HEK293T (cell line): ENCODE measurements at regions not wholly inside any gene's neighbourhood (a gene's known extent, or its start where the extent isn't known, plus 50 kb on each side); places are given as distances from the start of the nearest gene placed in this dataset.

ENCODE experiments used
- ARNT ChIP-seq: fragments of 450-650 bp; IDR thresholded peaks from 2 replicates; pipeline ENCODE4 v1.6.1; 2017; ENCODE audit warnings: mild to moderate bottlenecking
- CTBP1 ChIP-seq: fragments of 450-650 bp; IDR thresholded peaks from 2 replicates; pipeline ENCODE4 v1.6.1; 2016; ENCODE audit warnings: borderline replicate concordance
- ELF4 ChIP-seq: fragments of 450-650 bp; IDR thresholded peaks from 2 replicates; pipeline ENCODE4 v1.6.1; 2017; ENCODE audit warnings: antibody characterized with exemption
- FOXA1 ChIP-seq: fragments of 450-650 bp; IDR thresholded peaks from 2 replicates; pipeline ENCODE4 v1.6.1; 2016; ENCODE audit warnings: mild to moderate bottlenecking
- FOXK2 ChIP-seq: fragments of 450-650 bp; IDR thresholded peaks from 2 replicates; pipeline ENCODE4 v1.6.1; 2016; ENCODE audit warnings: mild to moderate bottlenecking
- FOXM1 ChIP-seq: fragments of 450-650 bp; IDR thresholded peaks from 2 replicates; pipeline ENCODE4 v1.6.1; 2017; ENCODE audit warnings: mild to moderate bottlenecking, borderline replicate concordance
- HDGF ChIP-seq: fragments of 450-650 bp; IDR thresholded peaks from 2 replicates; pipeline ENCODE4 v1.6.1; 2017; ENCODE audit warnings: antibody characterized with exemption, borderline replicate concordance
- LEF1 ChIP-seq: fragments of 450-650 bp; IDR thresholded peaks from 2 replicates; pipeline ENCODE4 v1.6.1; 2017; ENCODE audit warnings: mild to moderate bottlenecking, borderline replicate concordance
- SP1 ChIP-seq: fragments of 450-650 bp; IDR thresholded peaks from 2 replicates; pipeline ENCODE4 v1.6.1; 2017
- TARDBP ChIP-seq: fragments of 450-650 bp; IDR thresholded peaks from 2 replicates; pipeline ENCODE4 v1.6.1; 2016

DNA sequence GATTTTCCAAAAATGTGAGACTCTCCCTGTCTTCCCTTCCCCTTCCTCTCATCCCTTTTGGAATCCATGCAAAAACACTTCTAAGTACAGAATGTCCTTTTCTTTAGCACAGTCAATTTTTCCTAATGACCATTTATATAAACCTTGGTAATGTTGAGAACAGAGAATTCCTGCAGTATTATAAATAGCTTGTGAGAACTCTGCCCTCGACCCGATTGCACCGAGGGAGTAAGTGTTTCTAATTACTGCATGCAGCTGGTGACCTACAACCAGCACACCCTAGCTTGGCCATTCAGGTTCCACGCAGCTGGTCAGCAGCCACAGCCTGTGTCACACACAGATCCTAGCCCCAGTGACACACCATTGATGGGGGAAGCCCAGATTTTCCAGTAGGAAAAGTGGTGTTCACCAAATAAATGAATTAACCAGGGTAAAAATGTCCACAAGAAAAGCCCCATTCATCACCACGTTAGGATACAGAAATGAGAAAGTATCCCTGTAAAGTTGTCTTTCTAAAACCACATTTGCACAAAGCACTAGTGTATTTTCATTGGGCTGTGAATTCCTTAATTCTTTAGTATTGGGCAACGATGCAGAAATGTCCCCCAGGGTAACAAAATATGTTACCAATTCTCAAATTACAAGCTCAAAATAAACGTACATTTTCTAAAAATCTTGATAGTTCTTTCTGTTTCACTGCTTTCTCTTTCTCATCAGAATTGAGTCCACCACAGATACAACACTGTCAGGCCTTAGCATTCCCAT lies 499.0 kb upstream of the KLF6 start:
- no peak for TF ChIP-seq FOXA1
- TF ChIP-seq TARDBP = no peak
- TF ChIP-seq CTBP1 = no peak
- no peak for TF ChIP-seq FOXK2
- no peak for TF ChIP-seq LEF1
- no peak for TF ChIP-seq ELF4
- no peak for TF ChIP-seq ARNT
- TF ChIP-seq SP1 = no peak
- TF ChIP-seq FOXM1 = no peak
- no peak for TF ChIP-seq HDGF
